Hepatocyte (in vitro differentiated cells): ENCODE measurements at regions not wholly inside any gene's neighbourhood (a gene's known extent, or its start where the extent isn't known, plus 50 kb on each side); places are given as distances from the start of the nearest gene placed in this dataset.

Experiments
- DNase-seq: peaks from one replicate; pipeline ENCODE4 v3.0.0-alpha.2; 2016; ENCODE audit warnings: low spot score
- H2AFZ ChIP-seq: fragments of 200-600 bp; sonication (generic); 2 replicates; pipeline ENCODE4 v1.6.0; 2016; ENCODE audit warnings: antibody characterized with exemption, mild to moderate bottlenecking
- H3K27ac ChIP-seq: fragments of 200-600 bp; sonication (generic); 2 replicates; pipeline ENCODE4 v1.5.1; 2016; ENCODE audit warnings: mild to moderate bottlenecking
- H3K27me3 ChIP-seq: fragments of 200-600 bp; sonication (generic); 2 replicates; pipeline ENCODE4 v1.6.1; 2016
- H3K36me3 ChIP-seq: fragments of 200-600 bp; sonication (generic); replicated peaks from 2 replicates; pipeline ENCODE4 v1.5.1; 2016; ENCODE audit warnings: low read depth; ENCODE audit not compliant: insufficient read depth
- H3K4me1 ChIP-seq: fragments of 200-600 bp; sonication (generic); 2 replicates; pipeline ENCODE4 v1.5.1; 2016; ENCODE audit warnings: mild to moderate bottlenecking, moderate library complexity; ENCODE audit not compliant: insufficient read depth
- H3K4me2 ChIP-seq: fragments of 200-600 bp; sonication (generic); 2 replicates; pipeline ENCODE4 v1.6.0; 2016
- H3K4me3 ChIP-seq: fragments of 200-600 bp; sonication (generic); 2 replicates; pipeline ENCODE4 v1.5.1; 2016; ENCODE audit warnings: mild to moderate bottlenecking
- H3K79me2 ChIP-seq: fragments of 200-600 bp; sonication (generic); 2 replicates; pipeline ENCODE4 v1.6.0; 2017; ENCODE audit warnings: mild to moderate bottlenecking
- H3K9me2 ChIP-seq: fragments of 200-600 bp; sonication (generic); replicated peaks from 2 replicates; pipeline ENCODE4 v1.6.0; 2017; ENCODE audit warnings: mild to moderate bottlenecking; ENCODE audit not compliant: insufficient read depth
- H3K9me3 ChIP-seq: fragments of 200-600 bp; sonication (generic); 2 replicates; pipeline ENCODE4 v1.5.1; 2016; ENCODE audit warnings: low read depth, mild to moderate bottlenecking
- H4K20me1 ChIP-seq: fragments of 200-600 bp; sonication (generic); 2 replicates; pipeline ENCODE4 v1.6.0; 2016; ENCODE audit warnings: mild to moderate bottlenecking; ENCODE audit not compliant: insufficient read depth, poor library complexity, severe bottlenecking
- CTCF ChIP-seq: fragments of 200-600 bp; sonication (generic); IDR thresholded peaks from 2 replicates; pipeline ENCODE4 v1.5.1; 2016; ENCODE audit warnings: antibody characterized with exemption, mild to moderate bottlenecking; ENCODE audit not compliant: poor library complexity
- EZH2 ChIP-seq: fragments of 200-600 bp; sonication (generic); IDR thresholded peaks from 2 replicates; pipeline ENCODE4 v1.6.1; 2016; ENCODE audit warnings: antibody characterized with exemption, mild to moderate bottlenecking, borderline replicate concordance
- EZH2phosphoT487 ChIP-seq: fragments of 200-600 bp; sonication (generic); IDR thresholded peaks from one replicate; pipeline ENCODE4 v1.6.1; 2018; ENCODE audit warnings: antibody characterized with exemption, mild to moderate bottlenecking, low read depth, moderate library complexity; ENCODE audit not compliant: unreplicated experiment, severe bottlenecking
- WGBS: methylation state at CpG from one replicate; pipeline ENCODE4 v1.1.6; 2016; ENCODE audit warnings: low lambda C conversion rate; ENCODE audit errors: missing lambda C conversion rate; 5-methylcytosine and 5-hydroxymethylcytosine counted together

GRCh38 chr9:7316166-7316795 lies 483.3 kb downstream of the DMAC1 start:
- Histone ChIP-seq H3K27me3 (no peaks in the 10 kb centered on the region), H4K20me1 (no peaks in the 10 kb centered on the region), H3K9me2 (no peaks in the 10 kb centered on the region), H3K36me3 (no peaks in the 10 kb centered on the region), H3K27ac (peak overlapping the region; percentile 87), H3K4me1 (peaks cover 12% of the 10 kb centered on the region), H2AFZ (no peak overlapping the region), H3K9me3 (peaks cover 10% of the 10 kb centered on the region), H3K79me2 (no peaks in the 10 kb centered on the region), H3K4me3 (no peak overlapping the region), H3K4me2 (peak overlapping the region; percentile 42)
- DNase-seq: peak; percentile 53
- TF ChIP-seq CTCF (no peak), EZH2 (no peak), EZH2phosphoT487 (no peak)
- 69% methylated on average over 3 of the region's 3 CpGs for WGBS

- no peak overlapping the region for H3K4me3 ChIP-seq
- H3K27ac ChIP-seq: peak overlapping the region; percentile 70
- 53% methylated on average over 3 of the region's 3 CpGs for WGBS
Measured at GRCh38 chr9:7315746-7316145, 483.8 kb downstream of the DMAC1 start.

GRCh38 chr9:7315116-7315515 lies 484.5 kb downstream of the DMAC1 start:
- TF ChIP-seq EZH2phosphoT487: no peak
- no peak for TF ChIP-seq EZH2
- TF ChIP-seq CTCF: no peak
- Histone ChIP-seq H3K4me1 (peaks cover 7% of the 10 kb centered on the region), H4K20me1 (no peaks in the 10 kb centered on the region), H2AFZ (no peak overlapping the region), H3K27me3 (no peaks in the 10 kb centered on the region), H3K4me2 (no peak overlapping the region), H3K36me3 (no peaks in the 10 kb centered on the region), H3K9me3 (peaks cover 10% of the 10 kb centered on the region), H3K9me2 (no peaks in the 10 kb centered on the region), H3K79me2 (no peaks in the 10 kb centered on the region), H3K27ac (peak overlapping the region; percentile 70), H3K4me3 (no peak overlapping the region)
- 92% methylated on average over 3 of the region's 3 CpGs for WGBS
- no peak for DNase-seq

More at GRCh38 chr9:7315746-7316145, 483.8 kb downstream of the DMAC1 start:
- Histone ChIP-seq H3K27me3 (no peaks in the 10 kb centered on the region), H3K79me2 (no peaks in the 10 kb centered on the region), H4K20me1 (no peaks in the 10 kb centered on the region), H3K9me3 (peaks cover 10% of the 10 kb centered on the region), H3K9me2 (no peaks in the 10 kb centered on the region), H3K4me1 (peaks cover 12% of the 10 kb centered on the region), H3K4me2 (peak overlapping the region; percentile 42), H3K36me3 (no peaks in the 10 kb centered on the region), H2AFZ (no peak overlapping the region)
- TF ChIP-seq EZH2phosphoT487: no peak
- no peak for TF ChIP-seq EZH2
- TF ChIP-seq CTCF: no peak
- DNase-seq: peak; percentile 41
